Activated naive CD4-positive, alpha-beta T cell (primary cell): ENCODE measurements at regions not wholly inside any gene's neighbourhood (a gene's known extent, or its start where the extent isn't known, plus 50 kb on each side); places are given as distances from the start of the nearest gene placed in this dataset.
"Not testable (repeated sequence)": the region's sequence is repeated elsewhere in the genome, so short reads cannot be mapped to it uniquely, and the experiment has no call there.

Experiments used
- DNase-seq, 4 experiments: peaks; one replicate each; lab custom pipeline; 2025; lab: John Stamatoyannopoulos, UW

- DNase-seq = no peak
Observed at GRCh38 chr13:73578251-73578875, 519.6 kb downstream of the KLF5 start.

- DNase-seq = no peak
Observed at GRCh38 chr13:73576291-73576690, 517.5 kb downstream of the KLF5 start.

- no peak for DNase-seq
Observed at GRCh38 chr13:73572824-73573223, 514.0 kb downstream of the KLF5 start.

- DNase-seq = no peak
Observed at GRCh38 chr13:73571376-73571775, 512.6 kb downstream of the KLF5 start.

- no peak for DNase-seq
Observed at GRCh38 chr13:73556902-73557301, 498.1 kb downstream of the KLF5 start.

GRCh38 chr13:73556128-73556527, 497.3 kb downstream of the KLF5 start:
- DNase-seq = no peak

GRCh38 chr13:73551736-73552135, 492.9 kb downstream of the KLF5 start:
- no peak for DNase-seq

GRCh38 chr13:73549717-73550116, 490.9 kb downstream of the KLF5 start:
- no peak for DNase-seq

- DNase-seq = no peak
Observed at GRCh38 chr13:73548449-73548848, 489.6 kb downstream of the KLF5 start.

GRCh38 chr13:73547239-73547638, 488.4 kb downstream of the KLF5 start:
- DNase-seq = no peak

- DNase-seq = no peak
Observed at GRCh38 chr13:73544175-73544574, 485.4 kb downstream of the KLF5 start.

- DNase-seq = no peak
Observed at GRCh38 chr13:73542446-73542845, 483.6 kb downstream of the KLF5 start.

- DNase-seq = no peak
Observed at GRCh38 chr13:73536865-73537264, 478.1 kb downstream of the KLF5 start.

GRCh38 chr13:73535341-73535740, 476.5 kb downstream of the KLF5 start:
- no peak for DNase-seq

- DNase-seq = no peak
Observed at GRCh38 chr13:73532987-73533510, 474.2 kb downstream of the KLF5 start.

GRCh38 chr13:73532582-73532981, 473.8 kb downstream of the KLF5 start:
- DNase-seq = no peak

- no peak for DNase-seq
Observed at GRCh38 chr13:73531014-73531413, 472.2 kb downstream of the KLF5 start.

GRCh38 chr13:73522937-73523336, 464.1 kb downstream of the KLF5 start:
- no peak for DNase-seq

GRCh38 chr13:73521985-73522524, 463.2 kb downstream of the KLF5 start:
- DNase-seq = no peak

- no peak for DNase-seq
Observed at GRCh38 chr13:73521290-73521624, 462.5 kb downstream of the KLF5 start.

- peak in 1 of 4 experiments; percentile 1 for DNase-seq
Observed at GRCh38 chr13:73520566-73521289, 461.9 kb downstream of the KLF5 start.

GRCh38 chr13:73520135-73520534, 461.3 kb downstream of the KLF5 start:
- DNase-seq = not testable (repeated sequence)

GRCh38 chr13:73519396-73520116, 460.8 kb downstream of the KLF5 start:
- no peak for DNase-seq
